Umbilical cord (tissue), 1 donor: ENCODE measurements at regions not wholly inside any gene's neighbourhood (a gene's known extent, or its start where the extent isn't known, plus 50 kb on each side); places are given as distances from the start of the nearest gene placed in this dataset.
"Not testable (repeated sequence)": the region's sequence is repeated elsewhere in the genome, so short reads cannot be mapped to it uniquely, and the experiment has no call there.

Source experiments
- DNase-seq: peaks from one replicate; pipeline ENCODE4 v3.0.0-alpha.2; 2015; ENCODE audit warnings: low spot score

- no peak for DNase-seq
Measured at GRCh38 chr15:61404567-61404966, 175.5 kb upstream of the RORA start.

- no peak for DNase-seq
Measured at GRCh38 chr15:61403884-61404283, 174.8 kb upstream of the RORA start.

- no peak for DNase-seq
Measured at GRCh38 chr15:61401903-61402698, 173.0 kb upstream of the RORA start.

GRCh38 chr15:61398310-61398709, 169.2 kb upstream of the RORA start:
- DNase-seq: no peak

- DNase-seq: no peak
Measured at GRCh38 chr15:61396235-61396919, 167.3 kb upstream of the RORA start.

GRCh38 chr15:61393949-61394348, 164.8 kb upstream of the RORA start:
- no peak for DNase-seq

- DNase-seq: no peak
Measured at GRCh38 chr15:61393524-61393923, 164.4 kb upstream of the RORA start.

- DNase-seq: no peak
Measured at GRCh38 chr15:61390138-61390537, 161.0 kb upstream of the RORA start.

- no peak for DNase-seq
Measured at GRCh38 chr15:61389334-61390028, 160.4 kb upstream of the RORA start.

GRCh38 chr15:61387675-61388074, 158.6 kb upstream of the RORA start:
- DNase-seq: no peak

GRCh38 chr15:61383421-61383820, 154.3 kb upstream of the RORA start:
- DNase-seq: no peak

- no peak for DNase-seq
Measured at GRCh38 chr15:61382927-61383326, 153.8 kb upstream of the RORA start.

GRCh38 chr15:61381501-61381900, 152.4 kb upstream of the RORA start:
- no peak for DNase-seq

GRCh38 chr15:61380270-61380669, 151.2 kb upstream of the RORA start:
- no peak for DNase-seq

GRCh38 chr15:61379005-61379404, 149.9 kb upstream of the RORA start:
- no peak for DNase-seq

GRCh38 chr15:61376961-61377360, 147.9 kb upstream of the RORA start:
- no peak for DNase-seq

GRCh38 chr15:61376516-61376915, 147.4 kb upstream of the RORA start:
- DNase-seq: no peak

GRCh38 chr15:61374848-61375247, 145.7 kb upstream of the RORA start:
- no peak for DNase-seq

- no peak for DNase-seq
Measured at GRCh38 chr15:61367953-61368352, 138.9 kb upstream of the RORA start.

GRCh38 chr15:61364871-61365270, 135.8 kb upstream of the RORA start:
- peak; percentile 39 for DNase-seq

GRCh38 chr15:61362912-61363311, 133.8 kb upstream of the RORA start:
- DNase-seq: not testable (repeated sequence)

GRCh38 chr15:61344293-61344692, 115.2 kb upstream of the RORA start:
- no peak for DNase-seq

GRCh38 chr15:61342390-61342789, 113.3 kb upstream of the RORA start:
- DNase-seq: no peak
